LNCaP clone FGC (cell line): ENCODE measurements at regions not wholly inside any gene's neighbourhood (a gene's known extent, or its start where the extent isn't known, plus 50 kb on each side); places are given as distances from the start of the nearest gene placed in this dataset.

ENCODE experiments used
- DNase-seq: peaks from one replicate; pipeline ENCODE4 v3.0.0-alpha.2; 2011; ENCODE audit warnings: low read depth
- H3K4me3 ChIP-seq: 2 replicates; pipeline ENCODE4 v1.5.1; 2011; ENCODE audit warnings: mild to moderate bottlenecking, low read depth, low read length, control low read depth
- CTCF ChIP-seq: IDR thresholded peaks from 2 replicates; pipeline ENCODE4 v1.5.1; 2012; ENCODE audit warnings: mild to moderate bottlenecking; ENCODE audit not compliant: control insufficient read depth, insufficient read depth; ENCODE audit errors: extremely low read depth

- no peak overlapping the region for H3K4me3 ChIP-seq
- DNase-seq: no peak
- no peak for TF ChIP-seq CTCF
Measured at GRCh38 chr5:144771802-144772201, 601.1 kb downstream of the KCTD16 start.

- TF ChIP-seq CTCF: no peak
- no peak overlapping the region for H3K4me3 ChIP-seq
- DNase-seq: no peak
Measured at GRCh38 chr5:144742361-144742760, 571.7 kb downstream of the KCTD16 start.

- no peak for TF ChIP-seq CTCF
- no peak overlapping the region for H3K4me3 ChIP-seq
- DNase-seq: no peak
Measured at GRCh38 chr5:144731786-144732185, 561.1 kb downstream of the KCTD16 start.

- H3K4me3 ChIP-seq: no peak overlapping the region
- no peak for DNase-seq
- no peak for TF ChIP-seq CTCF
Measured at GRCh38 chr5:144712090-144712489, 541.4 kb downstream of the KCTD16 start.

- no peak for DNase-seq
- TF ChIP-seq CTCF: no peak
- H3K4me3 ChIP-seq: no peak overlapping the region
Measured at GRCh38 chr5:144711172-144711571, 540.5 kb downstream of the KCTD16 start.

GRCh38 chr5:144710637-144711036 lies 540.0 kb downstream of the KCTD16 start:
- DNase-seq: no peak
- no peak overlapping the region for H3K4me3 ChIP-seq
- no peak for TF ChIP-seq CTCF

- no peak for TF ChIP-seq CTCF
- H3K4me3 ChIP-seq: no peak overlapping the region
- DNase-seq: no peak
Measured at GRCh38 chr5:144703776-144704175, 533.1 kb downstream of the KCTD16 start.
